HG03460 (cell line): ENCODE measurements at regions not wholly inside any gene's neighbourhood (a gene's known extent, or its start where the extent isn't known, plus 50 kb on each side); places are given as distances from the start of the nearest gene placed in this dataset.
"Not testable (repeated sequence)": the region's sequence is repeated elsewhere in the genome, so short reads cannot be mapped to it uniquely, and the experiment has no call there.

Experiments
- ATAC-seq: cut with Tn5 transposase; IDR thresholded peaks from one replicate; pipeline ENCODE4 v1.9.1; 2021; ENCODE audit not compliant: unreplicated experiment

DNA sequence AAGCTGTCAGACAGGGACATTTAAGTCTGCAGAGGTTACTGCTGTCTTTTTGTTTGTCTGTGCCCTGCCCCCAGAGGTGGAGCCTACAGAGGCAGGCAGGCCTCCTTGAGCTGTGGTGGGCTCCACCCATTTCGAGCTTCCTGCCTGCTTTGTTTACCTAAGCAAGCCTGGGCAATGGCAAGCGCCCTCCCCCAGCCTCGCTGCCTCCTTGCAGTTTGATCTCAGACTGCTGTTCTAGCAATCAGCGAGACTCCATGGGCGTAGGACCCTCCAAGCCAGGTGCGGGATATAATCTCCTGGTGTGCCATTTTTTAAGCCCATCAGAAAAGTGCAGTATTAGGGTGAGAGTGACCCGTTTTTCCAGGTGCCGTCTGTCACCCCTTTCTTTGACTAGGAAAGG lies 53.6 kb upstream of the EDA2R start:
- ATAC-seq, result not testable (repeated sequence)
